LNCAP (cell line): ENCODE measurements at regions not wholly inside any gene's neighbourhood (a gene's known extent, or its start where the extent isn't known, plus 50 kb on each side); places are given as distances from the start of the nearest gene placed in this dataset.

Experiments used
- TF ChIP-seq, protein P1 (sequence below): fragments of 450-650 bp; IDR thresholded peaks from 2 replicates; pipeline ENCODE4 v1.5.1; 2017; ENCODE audit warnings: mild to moderate bottlenecking

DNA sequence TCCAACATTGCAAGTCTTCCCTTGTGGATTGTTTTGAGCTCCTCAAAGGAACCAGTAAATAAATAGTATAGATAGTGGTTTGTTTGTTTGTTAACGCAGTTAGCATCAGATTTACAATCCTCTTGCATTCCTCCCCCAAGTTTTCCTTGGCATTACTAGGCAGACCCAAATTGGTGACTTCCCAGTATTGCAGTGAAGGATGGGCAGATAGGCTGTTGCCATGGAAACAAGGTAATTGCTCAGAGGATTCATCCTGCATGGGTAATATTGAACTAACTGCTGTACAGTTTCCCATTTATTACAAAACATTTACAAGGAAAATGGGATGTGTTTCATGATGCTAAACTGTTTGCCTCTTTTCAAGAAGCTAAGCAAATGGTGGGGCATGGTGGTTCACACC lies 477.2 kb downstream of the EPM2A start:
- TF ChIP-seq, protein P1, sequence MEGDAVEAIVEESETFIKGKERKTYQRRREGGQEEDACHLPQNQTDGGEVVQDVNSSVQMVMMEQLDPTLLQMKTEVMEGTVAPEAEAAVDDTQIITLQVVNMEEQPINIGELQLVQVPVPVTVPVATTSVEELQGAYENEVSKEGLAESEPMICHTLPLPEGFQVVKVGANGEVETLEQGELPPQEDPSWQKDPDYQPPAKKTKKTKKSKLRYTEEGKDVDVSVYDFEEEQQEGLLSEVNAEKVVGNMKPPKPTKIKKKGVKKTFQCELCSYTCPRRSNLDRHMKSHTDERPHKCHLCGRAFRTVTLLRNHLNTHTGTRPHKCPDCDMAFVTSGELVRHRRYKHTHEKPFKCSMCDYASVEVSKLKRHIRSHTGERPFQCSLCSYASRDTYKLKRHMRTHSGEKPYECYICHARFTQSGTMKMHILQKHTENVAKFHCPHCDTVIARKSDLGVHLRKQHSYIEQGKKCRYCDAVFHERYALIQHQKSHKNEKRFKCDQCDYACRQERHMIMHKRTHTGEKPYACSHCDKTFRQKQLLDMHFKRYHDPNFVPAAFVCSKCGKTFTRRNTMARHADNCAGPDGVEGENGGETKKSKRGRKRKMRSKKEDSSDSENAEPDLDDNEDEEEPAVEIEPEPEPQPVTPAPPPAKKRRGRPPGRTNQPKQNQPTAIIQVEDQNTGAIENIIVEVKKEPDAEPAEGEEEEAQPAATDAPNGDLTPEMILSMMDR: no peak

DNA sequence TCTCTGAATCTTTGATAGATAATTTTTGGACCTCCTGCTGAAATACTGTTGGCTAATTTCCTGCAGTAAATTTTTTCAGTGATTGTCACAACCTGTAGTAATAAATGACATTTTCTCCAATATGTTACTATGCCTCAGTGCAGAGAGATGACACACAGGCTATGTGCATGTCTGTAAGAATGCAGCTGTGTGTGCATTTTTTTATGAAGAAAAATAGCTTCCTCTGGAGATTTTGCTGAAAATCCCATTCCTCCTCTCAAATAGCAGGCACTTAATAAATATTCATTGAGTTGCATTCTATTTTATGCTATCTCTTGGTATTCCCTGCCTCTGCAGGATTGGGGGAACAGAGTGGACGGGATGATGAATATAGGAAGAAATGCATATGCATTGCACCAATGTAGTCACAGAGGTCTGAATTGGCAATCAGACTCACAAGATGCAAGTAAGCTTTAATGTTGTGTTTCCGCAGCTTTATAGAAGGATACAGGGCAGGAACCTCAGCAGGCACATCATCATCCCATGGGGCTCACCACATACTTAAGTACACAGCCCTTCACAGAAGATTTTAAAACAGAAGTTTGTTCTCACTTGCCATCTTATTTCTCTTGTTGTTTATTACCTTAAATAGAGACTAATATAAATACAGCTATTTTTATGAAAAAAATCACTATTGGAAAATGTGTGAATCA lies 474.7 kb downstream of the EPM2A start:
- TF ChIP-seq, protein P1: no peak

DNA sequence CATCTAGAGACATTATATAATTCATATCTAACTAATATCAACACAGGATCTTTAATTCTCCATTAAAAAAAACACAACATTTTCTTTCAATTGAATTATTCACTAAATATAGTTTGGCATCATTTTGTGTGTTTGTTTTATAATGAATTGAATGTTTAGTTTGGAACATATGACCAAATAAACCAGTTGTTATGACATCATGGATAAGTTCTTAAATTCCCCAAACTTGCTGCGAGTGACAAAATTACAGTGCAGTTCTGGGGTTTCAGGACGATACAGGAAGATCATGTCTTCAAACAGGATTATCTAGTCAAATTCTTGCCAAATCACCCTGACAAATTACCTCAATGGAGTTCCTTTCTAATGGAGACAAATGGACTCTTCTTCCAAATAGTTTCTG lies 473.6 kb downstream of the EPM2A start:
- TF ChIP-seq, protein P1: no peak

DNA sequence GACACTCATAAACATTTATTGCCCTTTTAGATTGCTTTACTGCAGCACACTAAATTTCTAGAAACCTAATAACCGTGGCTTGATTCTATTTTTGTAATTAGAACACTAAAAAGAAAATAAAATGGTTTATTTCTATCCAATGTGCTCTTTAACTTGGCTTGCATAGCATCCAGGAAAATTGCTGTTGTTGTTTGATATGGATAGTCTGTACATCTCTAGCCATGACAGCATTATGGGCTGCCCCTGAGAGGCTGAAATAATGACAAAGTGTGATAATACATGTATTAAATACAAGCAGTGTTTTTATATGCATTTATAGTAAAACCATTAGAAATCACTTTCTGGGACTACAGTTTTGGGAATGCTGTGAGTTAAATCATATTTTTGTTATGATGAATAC lies 472.5 kb downstream of the EPM2A start:
- TF ChIP-seq, protein P1: no peak

DNA sequence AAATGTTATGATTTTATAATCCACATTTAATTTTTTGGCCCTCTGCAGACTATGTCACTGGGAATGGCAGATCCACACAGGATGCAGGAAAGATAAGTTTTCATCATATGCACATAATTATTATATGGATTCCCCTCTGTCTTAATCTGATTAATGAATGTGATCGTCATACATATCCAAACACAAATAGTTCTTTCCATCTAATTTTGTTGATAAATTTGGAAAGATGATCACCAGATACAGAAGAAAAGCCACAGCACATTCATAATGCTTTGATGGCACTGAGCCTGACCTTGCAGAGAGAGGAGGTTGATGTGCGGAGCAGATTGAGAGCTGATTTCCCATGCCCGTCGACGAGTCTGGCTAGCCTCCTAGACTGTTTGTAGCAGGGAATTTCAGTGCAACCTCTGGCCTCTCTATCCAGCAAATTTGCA lies 471.5 kb downstream of the EPM2A start:
- TF ChIP-seq, protein P1: no peak

DNA sequence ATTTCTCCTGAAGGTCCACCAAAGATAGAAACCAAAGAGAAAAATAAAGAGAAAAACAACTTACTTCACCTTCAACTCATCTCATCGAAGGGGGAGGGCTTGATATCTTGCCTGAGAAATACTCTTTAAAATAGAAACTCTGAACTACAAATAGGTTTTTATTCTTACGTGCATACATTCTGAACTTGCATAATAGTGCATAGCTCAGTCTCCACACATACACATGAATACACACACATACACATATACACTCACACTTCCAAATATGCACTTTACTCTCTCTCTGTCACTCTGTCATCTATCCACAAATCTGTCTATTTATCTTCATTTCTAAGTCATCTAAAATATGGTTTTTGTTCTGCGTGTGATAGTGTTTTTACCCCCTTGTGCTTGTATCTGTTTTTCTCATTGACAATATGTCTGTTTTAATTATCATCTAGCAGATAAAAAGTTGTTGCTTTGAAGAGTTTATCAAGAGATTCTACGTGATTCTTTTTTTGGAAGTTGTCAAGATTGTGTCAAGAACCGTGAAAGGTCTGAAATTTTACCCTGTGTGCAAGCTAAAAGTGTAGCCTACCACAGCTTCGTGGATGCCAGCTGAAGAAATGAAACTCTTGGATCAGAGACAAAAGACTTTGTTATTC lies 468.8 kb downstream of the EPM2A start:
- TF ChIP-seq, protein P1: no peak

DNA sequence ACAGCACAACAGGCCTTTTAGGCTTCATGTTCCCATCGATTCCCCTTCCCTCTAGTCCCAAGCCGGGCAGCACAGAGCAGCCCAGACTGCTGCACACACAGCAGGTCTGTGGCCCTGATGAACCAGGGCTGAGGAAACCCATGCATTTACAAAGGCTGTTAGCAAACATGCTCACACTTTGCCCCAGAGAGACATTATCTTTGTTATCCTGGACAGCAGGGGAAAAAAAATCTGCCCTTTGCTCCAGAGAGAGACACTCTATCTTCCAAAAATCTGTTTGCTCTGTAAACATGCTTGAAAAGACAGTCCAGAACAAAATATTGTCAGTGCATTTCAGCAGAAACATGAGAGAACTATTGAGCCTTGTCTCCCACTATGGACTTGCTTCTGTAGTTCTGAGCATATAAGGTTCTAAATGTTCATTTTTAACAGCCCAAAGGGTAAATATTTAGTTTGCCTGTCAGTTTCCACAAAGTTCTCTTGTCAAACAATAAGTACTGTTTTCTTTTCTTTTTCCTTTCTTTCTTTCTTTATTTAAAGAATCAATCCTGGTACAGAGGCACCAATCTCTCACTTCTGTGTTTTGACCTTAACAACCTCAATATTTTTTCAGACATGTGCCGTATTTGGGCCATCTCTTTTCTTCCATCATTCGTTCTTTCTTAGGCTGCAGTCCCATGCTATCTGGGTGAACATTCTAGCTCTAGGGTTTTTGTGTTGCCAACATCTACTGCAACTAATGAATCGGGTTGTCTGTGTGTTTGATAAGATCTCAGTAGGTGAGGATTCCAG lies 468.0 kb downstream of the EPM2A start:
- TF ChIP-seq, protein P1: no peak
